ENCODE measurements at regions not wholly inside any gene's neighbourhood (a gene's known extent, or its start where the extent isn't known, plus 50 kb on each side); places are given as distances from the start of the nearest gene placed in this dataset.

- TF ChIP-seq, protein P1, sequence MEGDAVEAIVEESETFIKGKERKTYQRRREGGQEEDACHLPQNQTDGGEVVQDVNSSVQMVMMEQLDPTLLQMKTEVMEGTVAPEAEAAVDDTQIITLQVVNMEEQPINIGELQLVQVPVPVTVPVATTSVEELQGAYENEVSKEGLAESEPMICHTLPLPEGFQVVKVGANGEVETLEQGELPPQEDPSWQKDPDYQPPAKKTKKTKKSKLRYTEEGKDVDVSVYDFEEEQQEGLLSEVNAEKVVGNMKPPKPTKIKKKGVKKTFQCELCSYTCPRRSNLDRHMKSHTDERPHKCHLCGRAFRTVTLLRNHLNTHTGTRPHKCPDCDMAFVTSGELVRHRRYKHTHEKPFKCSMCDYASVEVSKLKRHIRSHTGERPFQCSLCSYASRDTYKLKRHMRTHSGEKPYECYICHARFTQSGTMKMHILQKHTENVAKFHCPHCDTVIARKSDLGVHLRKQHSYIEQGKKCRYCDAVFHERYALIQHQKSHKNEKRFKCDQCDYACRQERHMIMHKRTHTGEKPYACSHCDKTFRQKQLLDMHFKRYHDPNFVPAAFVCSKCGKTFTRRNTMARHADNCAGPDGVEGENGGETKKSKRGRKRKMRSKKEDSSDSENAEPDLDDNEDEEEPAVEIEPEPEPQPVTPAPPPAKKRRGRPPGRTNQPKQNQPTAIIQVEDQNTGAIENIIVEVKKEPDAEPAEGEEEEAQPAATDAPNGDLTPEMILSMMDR (IDR thresholded peaks at IDR 0.05), result no peak
- no peak for TF ChIP-seq ZFX (IDR thresholded peaks at IDR 0.05; ENCODE audit: borderline replicate concordance)
Measured at GRCh38 chr4:111231281-111231680, 608.4 kb upstream of the PITX2 start.
